HepG2 (cell line): ENCODE measurements at regions not wholly inside any gene's neighbourhood (a gene's known extent, or its start where the extent isn't known, plus 50 kb on each side); places are given as distances from the start of the nearest gene placed in this dataset.

Experiments used
- ATAC-seq: fragments of 200-7000 bp; cut with Tn5 transposase; 3 replicates; pipeline ENCODE4 v1.9.1; 2020; ENCODE audit warnings: mild to moderate bottlenecking, moderate library complexity
- BruUV-seq: library from RNA; stranded (reverse); fragments of 400-500 nt; replicated peaks from 2 replicates; lab custom pipeline; 2021; lab: Mats Ljungman, UMichigan
- CTCF ChIA-PET: fragments of 300-600 bp; formaldehyde crosslinking; extraction: SDS; loops from one replicate; lab custom pipeline; 2021; ENCODE audit warnings: low total read pairs, inconsistent platforms, low intra/inter-chr PET ratio; lab: Yijun Ruan, JAX
- POLR2A ChIA-PET: fragments of 350-600 bp; sonication (Branson Sonifier 250); formaldehyde crosslinking; loops from one replicate; lab custom pipeline; 2020; ENCODE audit warnings: antibody characterized with exemption, inconsistent platforms; lab: Yijun Ruan, JAX
- DNase-seq: peaks from one replicate; pipeline ENCODE4 v3.0.0-alpha.2; 2015; ENCODE audit warnings: low spot score
- FAIRE-seq: peaks from 3 replicates; lab custom pipeline; 2011; peaks lifted over from hg19 to GRCh38; lab: Jason Lieb, UNC
- H2AFZ ChIP-seq: one replicate; pipeline ENCODE4 v1.6.1; 2011; ENCODE audit warnings: low read length, inconsistent platforms
- H3K27ac ChIP-seq: fragments of 300-600 bp; 3 replicates; pipeline ENCODE4 v1.8.0; 2011; ENCODE audit warnings: mixed run types, mild to moderate bottlenecking, mixed read lengths, low read length, inconsistent platforms; ENCODE audit not compliant: insufficient read depth; ENCODE audit errors: extremely low read length
- H3K27me3 ChIP-seq, 2 experiments: fragments of 200-600 bp in 1 of 2; 2 replicates in 1 of 2; 3 replicates in 1 of 2; pipeline versions ENCODE4 v1.6.0 to v1.8.0; 2011; ENCODE audit warnings: low read length in 2 of 2, mild to moderate bottlenecking in 2 of 2, moderate library complexity in 2 of 2, inconsistent platforms in 1 of 2; ENCODE audit not compliant: insufficient read depth in 2 of 2, control insufficient read depth in 1 of 2
- H3K36me3 ChIP-seq, 2 experiments: fragments of 200-600 bp in 1 of 2; replicated peaks in 1 of 2; 2 replicates in 1 of 2; 3 replicates in 1 of 2; pipeline versions ENCODE4 v1.5.1 to v1.8.0; 2011; ENCODE audit warnings: low read length in 2 of 2, inconsistent platforms in 1 of 2; ENCODE audit not compliant: insufficient read depth in 2 of 2, control insufficient read depth in 1 of 2
- H3K4me1 ChIP-seq: 2 replicates; pipeline ENCODE4 v1.5.1; 2012; ENCODE audit warnings: low read length, inconsistent platforms; ENCODE audit not compliant: insufficient read depth
- H3K4me2 ChIP-seq: 2 replicates; pipeline ENCODE4 v1.6.0; 2011; ENCODE audit warnings: low read depth, low read length, inconsistent platforms
- H3K4me3 ChIP-seq, 3 experiments: fragments of 200-600 bp in 1 of 3; sonication (generic), shearing (Covaris generic) in 1 of 3; replicated peaks in 1 of 3; 2 replicates each; pipeline ENCODE4 v1.5.1; 2011 to 2016; ENCODE audit warnings: low read length in 3 of 3, inconsistent platforms in 2 of 3, low read depth in 2 of 3, mild to moderate bottlenecking in 2 of 3, control low read depth in 1 of 3, mixed read lengths in 1 of 3; ENCODE audit not compliant: insufficient read depth in 1 of 3
- H3K79me2 ChIP-seq: one replicate; pipeline ENCODE4 v1.6.1; 2011; ENCODE audit warnings: low read length, inconsistent platforms; ENCODE audit not compliant: insufficient read depth
- H3K9ac ChIP-seq: 2 replicates; pipeline ENCODE4 v1.6.0; 2011; ENCODE audit warnings: mild to moderate bottlenecking, low read depth, low read length, inconsistent platforms; ENCODE audit not compliant: insufficient read depth
- H3K9me3 ChIP-seq: 2 replicates; pipeline ENCODE4 v1.5.1; 2012; ENCODE audit warnings: mild to moderate bottlenecking, low read length
- H4K20me1 ChIP-seq: 2 replicates; pipeline ENCODE4 v1.6.0; 2011; ENCODE audit warnings: inconsistent platforms, mild to moderate bottlenecking, low read length, moderate library complexity; ENCODE audit not compliant: insufficient read depth
- ARNTL ChIP-seq: sonication (generic); formaldehyde crosslinking; IDR thresholded peaks from 2 replicates; pipeline ENCODE4 v1.4.0; 2020; ENCODE audit warnings: mild to moderate bottlenecking, missing genetic modification reagents
- GATA4 ChIP-seq: sonication (generic); IDR thresholded peaks from 2 replicates; pipeline ENCODE4 v1.6.1; 2016; ENCODE audit warnings: antibody characterized with exemption, low read depth, borderline replicate concordance
- MLXIP ChIP-seq: sonication (generic); formaldehyde crosslinking; IDR thresholded peaks from 2 replicates; pipeline ENCODE4 v1.9.0; 2021; ENCODE audit warnings: missing genetic modification reagents, borderline replicate concordance
- PHF20 ChIP-seq: sonication (generic); formaldehyde crosslinking; IDR thresholded peaks from 2 replicates; pipeline ENCODE4 v1.5.0; 2020; ENCODE audit warnings: mild to moderate bottlenecking, missing genetic modification reagents
- THAP9 ChIP-seq: sonication (generic); formaldehyde crosslinking; IDR thresholded peaks from 2 replicates; pipeline ENCODE4; 2020; ENCODE audit warnings: missing genetic modification reagents, mild to moderate bottlenecking, borderline replicate concordance
- ZNF10 ChIP-seq: sonication (generic); formaldehyde crosslinking; IDR thresholded peaks from 2 replicates; pipeline ENCODE4 v1.4.0; 2020; ENCODE audit warnings: mild to moderate bottlenecking, low read depth, missing genetic modification reagents, borderline replicate concordance
- ZNF232 ChIP-seq: sonication (generic); formaldehyde crosslinking; IDR thresholded peaks from 2 replicates; pipeline ENCODE4 v1.4.0; 2020; ENCODE audit warnings: missing genetic modification reagents, borderline replicate concordance
- ZNF280B ChIP-seq: sonication (generic); formaldehyde crosslinking; IDR thresholded peaks from 2 replicates; pipeline ENCODE4 v1.5.0; 2020; ENCODE audit warnings: missing genetic modification reagents, mild to moderate bottlenecking, borderline replicate concordance
- ZNF362 ChIP-seq: sonication (generic); formaldehyde crosslinking; IDR thresholded peaks from 2 replicates; pipeline ENCODE4 v1.4.0; 2020; ENCODE audit warnings: missing genetic modification reagents, mild to moderate bottlenecking, borderline replicate concordance
- ZNF44 ChIP-seq: sonication (generic); formaldehyde crosslinking; IDR thresholded peaks from 2 replicates; pipeline ENCODE4 v1.5.1; 2020; ENCODE audit warnings: mild to moderate bottlenecking, missing genetic modification reagents
- WGBS: methylation state at CpG from one replicate; pipeline ENCODE4 v1.1.6; 2017; ENCODE audit warnings: low lambda C conversion rate; 5-methylcytosine and 5-hydroxymethylcytosine counted together
- in situ Hi-C: cut with HindIII; loops from 2 replicates; pipeline ENCODE4 v1.10.0; 2017; ENCODE audit warnings: low pct_unique_long_range_greater_than_20kb; ENCODE audit not compliant: extremely low pct_ligation_motif_present
- intact Hi-C: fragments of 100-400 bp; cut with micrococcal nuclease; formaldehyde crosslinking; loops from one replicate; pipeline ENCODE4 v1.10.0; 2022; ENCODE audit not compliant: unreplicated experiment
- TF ChIP-seq, protein P1 (sequence below): IDR thresholded peaks from 2 replicates; pipeline ENCODE4 v1.6.1; 2012; ENCODE audit warnings: low read length, improper control_type of control experiment

GRCh38 chr13:19062019-19062646 lies 119.5 kb downstream of the TUBA3C start:
- in situ Hi-C loops (no loop called here), intact Hi-C loops (no loop called here)
- CTCF ChIA-PET = no interaction called here
- Histone ChIP-seq H3K36me3 (no peaks in the 10 kb centered on the region), H3K27me3 (no peaks in the 10 kb centered on the region), H2AFZ (no peak overlapping the region), H4K20me1 (no peaks in the 10 kb centered on the region), H3K4me2 (no peak overlapping the region), H3K79me2 (no peaks in the 10 kb centered on the region), H3K9me3 (peaks cover 17% of the 10 kb centered on the region), H3K4me1 (no peaks in the 10 kb centered on the region), H3K27ac (no peak overlapping the region), H3K4me3 (no peak overlapping the region), H3K9ac (no peak overlapping the region)
- FAIRE-seq = no peak
- BruUV-seq = no TSS peak
- POLR2A ChIA-PET = no interaction called here
- no peak for ATAC-seq
- WGBS = 43% methylated on average over 4 of the region's 11 CpGs
- no peak for DNase-seq
- TF ChIP-seq MLXIP (CRISPR knock-in tag) (no peak), GATA4 (no peak), ZNF280B (CRISPR knock-in tag) (no peak), PHF20 (CRISPR knock-in tag) (no peak), ZNF44 (CRISPR knock-in tag) (no peak), ZNF362 (CRISPR knock-in tag) (no peak), ZNF10 (CRISPR knock-in tag) (no peak), ZNF232 (CRISPR knock-in tag) (no peak), ARNTL (CRISPR knock-in tag) (no peak), THAP9 (CRISPR knock-in tag) (no peak)
- TF ChIP-seq, protein P1, sequence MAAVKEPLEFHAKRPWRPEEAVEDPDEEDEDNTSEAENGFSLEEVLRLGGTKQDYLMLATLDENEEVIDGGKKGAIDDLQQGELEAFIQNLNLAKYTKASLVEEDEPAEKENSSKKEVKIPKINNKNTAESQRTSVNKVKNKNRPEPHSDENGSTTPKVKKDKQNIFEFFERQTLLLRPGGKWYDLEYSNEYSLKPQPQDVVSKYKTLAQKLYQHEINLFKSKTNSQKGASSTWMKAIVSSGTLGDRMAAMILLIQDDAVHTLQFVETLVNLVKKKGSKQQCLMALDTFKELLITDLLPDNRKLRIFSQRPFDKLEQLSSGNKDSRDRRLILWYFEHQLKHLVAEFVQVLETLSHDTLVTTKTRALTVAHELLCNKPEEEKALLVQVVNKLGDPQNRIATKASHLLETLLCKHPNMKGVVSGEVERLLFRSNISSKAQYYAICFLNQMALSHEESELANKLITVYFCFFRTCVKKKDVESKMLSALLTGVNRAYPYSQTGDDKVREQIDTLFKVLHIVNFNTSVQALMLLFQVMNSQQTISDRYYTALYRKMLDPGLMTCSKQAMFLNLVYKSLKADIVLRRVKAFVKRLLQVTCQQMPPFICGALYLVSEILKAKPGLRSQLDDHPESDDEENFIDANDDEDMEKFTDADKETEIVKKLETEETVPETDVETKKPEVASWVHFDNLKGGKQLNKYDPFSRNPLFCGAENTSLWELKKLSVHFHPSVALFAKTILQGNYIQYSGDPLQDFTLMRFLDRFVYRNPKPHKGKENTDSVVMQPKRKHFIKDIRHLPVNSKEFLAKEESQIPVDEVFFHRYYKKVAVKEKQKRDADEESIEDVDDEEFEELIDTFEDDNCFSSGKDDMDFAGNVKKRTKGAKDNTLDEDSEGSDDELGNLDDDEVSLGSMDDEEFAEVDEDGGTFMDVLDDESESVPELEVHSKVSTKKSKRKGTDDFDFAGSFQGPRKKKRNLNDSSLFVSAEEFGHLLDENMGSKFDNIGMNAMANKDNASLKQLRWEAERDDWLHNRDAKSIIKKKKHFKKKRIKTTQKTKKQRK = no peak
